GDM1 (cell line): ENCODE measurements at regions not wholly inside any gene's neighbourhood (a gene's known extent, or its start where the extent isn't known, plus 50 kb on each side); places are given as distances from the start of the nearest gene placed in this dataset.
A peak's percentile ranks its signal among the peaks of the same experiment; 100 is the strongest.

ENCODE experiments used
- DNase-seq: peaks from one replicate; lab custom pipeline; 2025; lab: John Stamatoyannopoulos, UW

DNA sequence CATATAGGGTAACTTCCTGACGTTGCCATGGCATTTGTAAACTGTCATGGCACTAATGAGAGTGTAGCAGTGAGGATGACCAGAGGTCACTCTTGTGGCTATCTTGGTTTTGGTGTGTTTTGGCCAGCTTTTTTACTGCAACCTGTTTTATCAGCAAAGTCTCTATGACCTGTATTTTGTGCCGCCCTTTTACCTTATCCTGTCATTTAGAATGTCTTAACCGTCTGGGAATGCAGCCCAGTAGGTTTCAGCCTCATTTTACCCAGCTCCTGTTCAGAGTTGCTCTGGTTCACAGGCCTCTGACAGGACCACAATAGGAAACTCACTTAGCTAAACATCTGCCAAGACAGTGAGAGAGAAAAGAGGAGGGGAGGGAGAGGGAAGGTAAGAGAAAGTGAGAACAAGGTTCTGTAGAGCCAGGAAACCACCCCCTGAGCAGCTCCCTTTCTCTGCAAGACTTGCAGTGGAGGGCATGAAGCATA, 64.8 kb upstream of the PLEKHG3 start:
- no peak for DNase-seq

DNA sequence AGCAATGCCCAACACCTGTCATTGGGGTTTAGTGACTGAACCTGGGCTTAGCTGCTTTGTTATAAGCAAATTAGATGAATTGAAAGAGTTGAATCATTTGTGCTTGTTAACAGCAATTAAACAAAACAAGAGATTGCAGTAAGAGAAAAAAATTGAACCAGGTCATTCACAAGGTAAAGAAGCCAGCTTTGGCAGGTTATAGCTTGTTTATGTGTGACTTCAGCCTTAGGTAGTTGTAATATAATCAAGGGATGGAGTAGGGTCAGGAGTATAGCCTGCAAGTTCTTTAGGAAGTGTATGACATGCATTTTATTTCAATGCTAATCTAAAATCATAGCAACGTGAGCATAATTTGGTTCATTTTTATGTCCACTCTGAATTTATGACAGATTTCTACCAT, 63.4 kb upstream of the PLEKHG3 start:
- no peak for DNase-seq

DNA sequence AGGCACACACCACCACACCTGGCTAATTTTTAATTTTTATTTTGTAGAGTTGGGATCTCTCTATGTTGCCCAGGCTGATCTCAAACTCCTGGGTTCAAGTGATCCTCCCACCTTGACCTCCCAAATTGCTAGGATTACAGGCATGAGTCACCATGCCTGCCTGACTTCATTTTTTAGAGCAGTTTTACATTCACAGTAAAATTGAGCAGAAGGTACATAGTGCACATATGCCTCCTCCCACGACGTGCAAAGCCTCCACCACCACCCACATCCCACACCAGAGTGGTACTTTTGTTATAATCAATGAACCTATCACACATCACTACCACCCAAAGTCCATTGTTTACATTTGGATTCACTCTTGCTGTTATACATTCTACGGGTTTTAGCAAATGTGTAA, 62.5 kb upstream of the PLEKHG3 start:
- DNase-seq = no peak

DNA sequence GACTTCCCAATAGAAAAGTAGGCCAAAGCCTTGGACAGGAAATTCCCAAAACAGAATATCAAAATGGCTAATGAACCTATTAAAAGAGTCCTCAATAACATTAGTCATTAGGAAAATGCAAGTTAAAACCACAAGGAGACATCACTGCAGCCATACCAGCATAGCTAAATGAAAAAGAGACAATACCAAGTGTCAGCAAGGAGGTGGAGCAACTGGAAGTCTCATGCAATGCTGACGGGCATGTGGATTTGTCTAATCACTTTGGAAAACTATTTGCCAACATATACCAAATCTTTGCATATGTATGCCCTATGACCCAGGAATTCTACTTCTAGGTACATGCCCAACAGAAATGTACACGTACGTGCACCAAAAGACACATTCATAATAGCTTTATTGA, 60.5 kb upstream of the PLEKHG3 start:
- no peak for DNase-seq

DNA sequence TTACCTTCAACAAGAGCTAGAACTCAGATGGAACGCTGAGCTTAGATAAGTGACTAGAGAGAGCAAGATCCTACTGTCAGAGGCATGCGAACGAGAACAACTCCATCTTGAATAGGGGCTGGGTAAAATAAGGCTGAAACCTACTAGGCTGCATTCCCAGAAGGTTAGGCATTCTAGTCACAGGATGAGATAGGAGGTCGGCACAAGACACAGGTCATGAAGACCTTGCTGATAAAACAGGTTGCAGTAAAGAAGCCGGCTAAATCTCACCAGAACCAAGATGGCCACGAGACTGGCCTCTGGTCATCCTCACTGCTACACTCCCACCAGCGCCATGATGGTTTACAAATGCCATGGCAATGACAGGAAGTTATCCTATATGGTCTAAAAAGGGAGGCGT, 59.6 kb upstream of the PLEKHG3 start:
- DNase-seq = no peak

DNA sequence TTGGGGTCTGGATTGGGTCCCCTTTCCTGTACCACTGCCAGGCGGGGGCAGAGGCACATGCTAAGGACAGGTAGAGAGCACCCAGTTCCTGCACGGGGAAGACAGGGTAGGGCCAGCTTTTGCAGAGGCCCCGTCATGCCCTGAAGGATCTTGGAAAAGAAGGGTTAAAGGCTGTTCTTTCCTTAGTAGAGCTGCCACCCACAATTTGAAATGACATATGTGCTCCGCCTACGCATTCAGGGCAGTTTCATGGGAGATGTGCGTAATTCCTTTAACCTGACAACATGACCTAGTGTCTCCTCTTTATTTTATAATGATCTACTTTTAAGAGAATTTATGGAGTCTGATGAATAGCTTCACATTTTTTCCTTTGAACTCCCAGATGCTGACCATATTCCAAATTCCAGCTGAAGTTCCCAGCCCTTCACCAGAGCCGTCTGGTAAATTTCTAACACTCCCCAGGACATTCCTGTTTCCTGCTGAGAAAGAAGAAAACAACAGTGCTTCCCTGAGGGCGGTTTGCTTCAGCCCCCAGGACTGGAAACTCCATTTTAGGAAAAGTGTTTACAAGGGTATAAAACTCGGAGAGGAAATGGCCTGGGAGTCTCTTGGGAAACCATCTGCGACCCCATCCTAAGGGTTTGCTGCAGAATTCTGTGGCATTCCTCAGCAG, 58.9 kb upstream of the PLEKHG3 start:
- DNase-seq = no peak

DNA sequence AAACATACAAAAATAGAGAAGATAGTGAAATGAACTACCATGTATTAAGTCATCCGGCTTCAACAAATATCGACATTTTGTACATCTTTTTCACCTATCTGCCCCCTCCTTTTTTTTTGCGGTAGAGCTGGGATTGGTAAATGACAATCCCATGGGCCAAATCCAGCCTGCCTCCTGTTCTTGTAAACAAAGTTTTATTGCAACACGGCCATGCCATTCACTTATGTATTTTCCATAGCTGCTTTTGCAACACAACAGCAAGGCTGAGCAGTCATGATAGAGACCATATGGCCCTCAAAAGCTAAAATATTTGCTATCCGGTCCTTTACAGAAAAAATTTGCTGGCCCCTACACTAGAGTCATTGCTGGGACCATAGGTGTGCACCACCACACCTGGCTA, 58.1 kb upstream of the PLEKHG3 start:
- DNase-seq = no peak

DNA sequence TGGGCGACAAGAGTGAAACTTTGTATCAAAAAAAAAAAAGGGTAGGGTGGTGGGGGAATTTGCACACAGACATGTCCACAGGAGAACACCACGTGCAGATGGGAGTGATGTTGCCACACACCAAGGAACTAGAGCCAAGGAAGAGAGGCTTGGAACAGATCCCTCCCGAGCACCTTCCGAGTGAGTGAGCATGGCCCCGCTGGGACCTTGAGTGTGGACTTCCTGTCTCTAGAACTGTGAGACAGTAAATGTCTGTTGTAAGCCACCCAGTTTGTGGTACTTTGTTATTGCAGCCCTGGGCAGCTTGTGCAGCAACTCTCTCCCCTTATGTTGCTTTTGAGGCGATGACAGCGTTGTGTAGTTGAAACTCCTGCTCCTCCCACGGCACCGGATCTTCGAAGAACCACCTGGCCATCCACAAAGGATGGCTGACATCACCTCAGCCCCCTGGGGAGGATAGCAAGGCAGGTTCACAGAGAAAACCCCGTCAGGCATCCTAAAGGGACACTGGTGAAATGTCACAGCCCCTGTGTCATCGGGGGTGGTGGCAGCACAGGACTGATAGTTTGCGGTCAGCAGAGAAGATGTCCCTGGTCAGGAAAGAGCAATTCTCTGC, 54.7 kb upstream of the PLEKHG3 start:
- DNase-seq = no peak

DNA sequence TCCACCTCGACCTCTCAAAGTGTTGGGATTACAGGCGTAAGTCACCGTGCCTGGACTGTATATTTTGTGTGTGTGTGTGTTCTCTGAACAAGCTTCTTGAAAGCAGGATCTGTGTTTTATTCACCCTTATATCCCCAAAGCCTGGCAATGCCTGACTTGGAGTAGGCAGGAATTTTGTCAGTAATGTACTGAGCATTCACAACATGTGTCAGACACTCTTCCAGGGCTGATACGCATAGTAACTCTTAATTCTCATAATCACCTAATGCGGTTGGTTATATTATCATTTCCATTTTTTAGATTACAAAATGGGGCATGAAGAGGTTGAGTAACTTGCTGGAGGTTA, 50.4 kb upstream of the PLEKHG3 start:
- no peak for DNase-seq

DNA sequence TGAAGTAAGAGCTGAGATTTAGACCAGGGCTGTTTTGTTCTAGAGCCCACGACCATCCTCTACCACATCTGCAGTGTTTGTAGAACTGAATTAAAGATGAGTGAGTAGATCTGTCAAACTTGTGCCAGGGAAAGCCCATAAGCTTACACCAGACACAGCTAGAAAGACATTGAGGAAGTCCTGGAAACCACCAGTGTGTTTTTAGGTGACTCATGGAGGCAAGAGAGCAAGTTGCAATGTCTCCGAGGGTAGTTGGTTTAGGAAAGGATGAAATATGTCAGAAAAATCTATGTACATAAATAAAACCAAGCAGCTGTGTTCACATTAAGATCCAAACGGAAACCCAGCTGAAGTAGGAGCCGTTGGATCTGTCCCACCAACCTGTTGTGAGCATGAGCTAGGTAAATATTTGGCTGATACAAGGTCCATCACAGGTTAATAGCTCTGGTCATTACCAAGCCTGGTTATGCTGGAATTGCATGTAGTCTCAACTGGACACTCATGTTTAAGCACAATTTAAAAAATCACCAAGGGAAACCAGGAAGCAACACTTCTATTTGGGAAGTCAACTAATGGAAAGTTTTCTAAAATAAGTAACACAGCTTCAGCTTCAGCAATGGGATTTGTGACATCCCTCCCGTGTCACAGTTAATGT, 49.9 kb upstream of the PLEKHG3 start:
- DNase-seq = peak; percentile 84
